NCI-H2171 treated with DMSO at 0.1 percent for 48 hours (cell line): ENCODE measurements at regions not wholly inside any gene's neighbourhood (a gene's known extent, or its start where the extent isn't known, plus 50 kb on each side); places are given as distances from the start of the nearest gene placed in this dataset.
"Not testable (repeated sequence)": the region's sequence is repeated elsewhere in the genome, so short reads cannot be mapped to it uniquely, and the experiment has no call there.

Source experiments
- DNase-seq: peaks from one replicate; lab custom pipeline; 2025; lab: John Stamatoyannopoulos, UW

- no peak for DNase-seq
Measured at GRCh38 chr13:50229960-50230661, 214.9 kb downstream of the KCNRG start.

GRCh38 chr13:50230662-50230978, 215.4 kb downstream of the KCNRG start:
- no peak for DNase-seq

GRCh38 chr13:50233574-50233973, 218.3 kb downstream of the KCNRG start:
- DNase-seq: not testable (repeated sequence)

GRCh38 chr13:50235604-50236342, 220.5 kb downstream of the KCNRG start:
- no peak for DNase-seq

GRCh38 chr13:50236898-50237318, 221.7 kb downstream of the KCNRG start:
- no peak for DNase-seq

- DNase-seq: no peak
Measured at GRCh38 chr13:50238922-50239321, 223.7 kb downstream of the KCNRG start.

- no peak for DNase-seq
Measured at GRCh38 chr13:50241479-50241878, 226.2 kb downstream of the KCNRG start.

- DNase-seq: no peak
Measured at GRCh38 chr13:50243931-50244330, 228.7 kb downstream of the KCNRG start.

- no peak for DNase-seq
Measured at GRCh38 chr13:50244355-50244712, 229.1 kb downstream of the KCNRG start.

GRCh38 chr13:50244713-50245574, 229.7 kb downstream of the KCNRG start:
- no peak for DNase-seq

GRCh38 chr13:50247223-50247622, 232.0 kb downstream of the KCNRG start:
- DNase-seq: no peak

GRCh38 chr13:50248516-50249143, 233.4 kb downstream of the KCNRG start:
- no peak for DNase-seq

- no peak for DNase-seq
Measured at GRCh38 chr13:50249144-50249521, 233.9 kb downstream of the KCNRG start.

- no peak for DNase-seq
Measured at GRCh38 chr13:50250401-50250800, 235.2 kb downstream of the KCNRG start.

- DNase-seq: no peak
Measured at GRCh38 chr13:50255639-50256038, 240.4 kb downstream of the KCNRG start.

GRCh38 chr13:50256536-50257321, 241.5 kb downstream of the KCNRG start:
- DNase-seq: not testable (repeated sequence)

GRCh38 chr13:50257646-50258045, 242.4 kb downstream of the KCNRG start:
- DNase-seq: no peak

GRCh38 chr13:50261130-50261901, 246.1 kb downstream of the KCNRG start:
- DNase-seq: no peak

GRCh38 chr13:50267066-50267465, 251.8 kb downstream of the KCNRG start:
- DNase-seq: no peak

- DNase-seq: no peak
Measured at GRCh38 chr13:50267917-50268316, 252.7 kb downstream of the KCNRG start.

- DNase-seq: no peak
Measured at GRCh38 chr13:50268500-50268899, 253.3 kb downstream of the KCNRG start.
